SK-N-MC (cell line): ENCODE measurements at regions not wholly inside any gene's neighbourhood (a gene's known extent, or its start where the extent isn't known, plus 50 kb on each side); places are given as distances from the start of the nearest gene placed in this dataset.
"Not testable (repeated sequence)": the region's sequence is repeated elsewhere in the genome, so short reads cannot be mapped to it uniquely, and the experiment has no call there.

Experiments
- DNase-seq: peaks from one replicate; pipeline ENCODE4 v3.0.0-alpha.2; 2011; ENCODE audit warnings: low read depth, low spot score
- H3K27ac ChIP-seq: fragments of 200-600 bp; sonication (generic); 2 replicates; pipeline ENCODE4 v1.5.1; 2016; ENCODE audit warnings: mixed run types
- H3K36me3 ChIP-seq: fragments of 200-600 bp; sonication (generic); 2 replicates; pipeline ENCODE4 v1.6.1; 2017; ENCODE audit warnings: antibody characterized with exemption, low read length, mixed read lengths; ENCODE audit not compliant: insufficient read depth
- H3K4me3 ChIP-seq: fragments of 200-600 bp; sonication (generic); 2 replicates; pipeline ENCODE4 v1.5.1; 2016
- H3K9ac ChIP-seq: fragments of 200-600 bp; sonication (generic); 2 replicates; pipeline ENCODE4 v1.8.0; 2017; ENCODE audit warnings: mixed run types, mixed read lengths; ENCODE audit not compliant: insufficient read length
- H3K9me3 ChIP-seq: fragments of 200-600 bp; sonication (generic); 2 replicates; pipeline ENCODE4 v1.6.1; 2017; ENCODE audit warnings: low read depth, mild to moderate bottlenecking, antibody characterized with exemption, low read length, moderate library complexity, mixed read lengths

DNA sequence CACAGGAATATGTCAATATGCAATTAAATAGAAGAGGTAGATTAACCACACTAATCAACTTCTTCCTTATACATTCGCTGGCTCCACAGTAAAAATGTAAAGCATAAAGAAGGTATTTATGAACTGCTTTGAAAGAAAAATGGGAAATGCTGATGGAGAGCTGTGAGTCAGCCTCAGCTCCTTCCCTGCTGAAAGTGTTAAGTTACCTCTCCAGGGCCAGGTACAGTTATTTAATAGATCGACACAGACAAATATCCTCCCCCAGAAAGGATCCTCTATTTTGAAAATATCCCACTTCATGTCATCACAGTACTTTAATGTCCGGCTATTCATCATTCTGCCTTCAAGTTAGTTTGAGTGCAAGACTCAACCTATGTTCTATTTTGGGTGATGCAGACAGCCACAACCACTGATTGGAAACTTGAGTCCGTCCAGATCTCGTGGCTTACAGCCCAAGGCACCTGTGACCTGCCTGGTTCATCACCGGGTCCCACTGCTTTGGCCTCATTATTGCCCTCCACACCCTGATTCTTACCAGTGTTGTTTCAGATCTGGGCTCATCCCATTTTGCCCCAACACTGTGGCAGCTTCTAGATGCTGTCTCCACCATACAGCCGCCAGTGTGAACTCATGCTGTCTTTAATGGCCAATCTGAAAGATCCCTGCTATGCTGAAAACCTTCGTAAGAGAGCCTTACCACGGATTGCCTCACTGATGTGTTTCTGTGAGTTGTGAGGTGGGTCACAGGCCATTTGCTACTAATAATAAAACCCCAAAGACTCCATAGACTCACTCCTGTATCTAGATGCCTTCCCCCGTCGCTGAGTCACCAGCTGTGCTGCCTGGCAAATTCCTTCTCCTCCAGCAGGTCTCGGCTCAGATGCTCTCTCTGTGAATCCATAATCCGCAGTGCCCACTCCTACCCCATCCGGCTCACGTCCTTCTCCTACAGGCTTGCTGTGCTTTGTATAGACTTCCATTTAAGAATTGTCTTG lies 56.2 kb upstream of the DDAH1 start:
- not testable (repeated sequence) for H3K9ac ChIP-seq, DNase-seq, H3K9me3 ChIP-seq, H3K27ac ChIP-seq, H3K36me3 ChIP-seq, H3K4me3 ChIP-seq

DNA sequence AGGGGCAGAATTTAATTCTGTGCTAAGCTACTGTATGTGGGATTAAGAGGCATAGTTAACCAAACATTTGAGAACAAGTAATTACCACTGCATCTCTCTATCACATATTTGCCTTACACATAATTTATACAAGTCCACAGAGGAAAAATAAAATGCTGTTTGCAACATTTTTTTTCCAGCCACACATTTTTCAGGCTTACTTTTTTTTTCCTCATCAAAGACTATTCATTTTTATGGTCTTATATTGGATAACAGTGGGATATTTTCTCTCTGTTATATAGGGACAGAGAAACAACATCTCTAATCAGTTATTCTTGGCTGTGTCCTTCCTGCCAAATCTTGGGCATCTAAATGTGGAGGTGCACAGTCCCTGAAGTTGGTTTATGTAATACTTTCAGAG lies 57.5 kb upstream of the DDAH1 start:
- not testable (repeated sequence) for H3K27ac ChIP-seq, H3K36me3 ChIP-seq, H3K4me3 ChIP-seq, DNase-seq, H3K9me3 ChIP-seq, H3K9ac ChIP-seq

DNA sequence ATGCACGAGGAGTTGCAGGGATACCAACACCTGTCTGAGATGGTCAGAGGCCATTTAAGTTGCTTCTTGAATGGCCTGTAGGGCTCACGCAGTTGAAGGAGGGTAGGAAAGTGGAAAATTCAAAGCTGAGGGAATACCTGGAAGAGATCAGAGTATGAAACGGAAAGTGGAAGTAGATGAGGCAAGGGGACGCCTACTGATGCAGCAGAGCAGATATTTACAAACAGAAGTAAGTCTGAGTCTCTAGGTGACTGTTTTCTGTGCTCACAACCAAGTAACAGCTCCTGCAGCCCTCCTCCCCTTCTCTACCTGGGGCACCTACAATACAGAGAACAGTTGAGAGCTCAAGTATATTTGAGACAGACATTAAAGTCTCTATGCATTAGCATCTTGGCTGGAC lies 57.5 kb upstream of the CCN1 start:
- not testable (repeated sequence) for H3K9me3 ChIP-seq, DNase-seq, H3K9ac ChIP-seq, H3K27ac ChIP-seq, H3K4me3 ChIP-seq, H3K36me3 ChIP-seq

DNA sequence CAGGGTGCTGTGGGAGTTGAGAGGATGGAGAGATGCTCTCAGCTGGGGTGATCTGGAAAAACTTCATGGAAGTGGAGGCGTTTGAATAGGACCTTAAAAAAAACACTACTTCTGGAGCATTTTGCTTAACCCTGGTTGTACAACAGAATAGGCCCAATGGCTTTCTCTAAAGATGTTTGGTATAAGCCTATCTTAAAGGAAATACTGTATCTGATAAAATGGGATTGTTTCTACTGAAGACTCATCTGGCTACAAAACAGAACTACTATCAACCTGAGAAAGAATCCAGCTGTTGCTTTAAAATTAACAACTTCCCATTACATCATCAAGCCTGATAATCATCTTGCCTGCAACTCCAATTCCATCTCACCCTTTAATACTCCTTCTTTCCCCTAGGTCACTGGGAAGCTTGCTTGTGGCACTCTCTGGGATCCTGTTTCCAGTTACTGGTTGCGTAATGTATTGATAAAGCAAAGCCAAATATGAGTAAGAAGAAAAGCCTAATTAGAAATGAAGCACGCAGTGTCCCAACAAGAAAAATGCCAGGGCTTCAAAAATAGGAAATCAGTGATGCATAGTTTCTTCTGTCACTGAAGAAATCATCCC lies 56.2 kb upstream of the CCN1 start:
- H3K36me3 ChIP-seq, H3K9ac ChIP-seq, H3K4me3 ChIP-seq, H3K27ac ChIP-seq, H3K9me3 ChIP-seq, DNase-seq: not testable (repeated sequence)

DNA sequence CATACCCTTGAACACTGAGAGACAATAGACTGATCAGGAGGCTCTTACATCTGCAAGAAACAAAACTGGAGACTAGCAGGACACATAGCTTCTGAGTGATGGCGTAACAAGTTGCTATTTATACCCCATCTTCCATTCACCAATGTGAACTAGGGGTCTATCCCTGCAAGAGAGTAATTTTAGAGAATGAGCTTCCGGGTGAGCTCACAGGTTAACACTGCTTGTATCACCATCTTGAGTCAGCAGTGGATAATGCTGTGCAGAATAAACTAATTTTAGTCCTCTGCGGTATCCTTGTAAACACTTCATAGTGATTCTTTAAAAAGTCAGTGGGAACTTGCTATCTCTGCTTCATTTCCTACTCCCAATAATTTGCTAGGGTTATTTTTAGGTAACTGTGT lies 55.0 kb upstream of the CCN1 start:
- H3K9ac ChIP-seq, DNase-seq, H3K27ac ChIP-seq: not testable (repeated sequence)

DNA sequence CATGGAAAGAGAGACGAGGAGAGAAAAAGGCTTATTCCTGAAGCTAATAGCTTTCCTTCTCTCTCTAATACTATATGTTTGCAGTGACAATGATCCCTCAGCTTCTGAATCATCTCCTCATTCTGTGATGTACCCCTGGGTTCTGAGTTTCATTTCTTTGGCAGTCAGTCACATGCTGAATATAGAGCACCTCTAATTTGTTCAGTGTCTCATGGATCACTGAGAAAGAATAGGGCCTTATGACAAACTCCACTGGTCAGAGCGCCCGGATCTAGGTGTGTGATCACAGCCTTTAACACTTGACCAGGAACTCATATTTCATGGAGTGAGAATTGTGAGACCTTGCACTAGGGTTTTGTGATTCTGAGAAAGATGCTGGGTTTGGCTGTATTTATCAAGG lies 54.3 kb upstream of the CCN1 start:
- not testable (repeated sequence) for H3K9ac ChIP-seq

More for the DNA sequence above, 55.0 kb upstream of the CCN1 start:
- H3K36me3 ChIP-seq, H3K4me3 ChIP-seq, H3K9me3 ChIP-seq: not testable (repeated sequence)

DNA sequence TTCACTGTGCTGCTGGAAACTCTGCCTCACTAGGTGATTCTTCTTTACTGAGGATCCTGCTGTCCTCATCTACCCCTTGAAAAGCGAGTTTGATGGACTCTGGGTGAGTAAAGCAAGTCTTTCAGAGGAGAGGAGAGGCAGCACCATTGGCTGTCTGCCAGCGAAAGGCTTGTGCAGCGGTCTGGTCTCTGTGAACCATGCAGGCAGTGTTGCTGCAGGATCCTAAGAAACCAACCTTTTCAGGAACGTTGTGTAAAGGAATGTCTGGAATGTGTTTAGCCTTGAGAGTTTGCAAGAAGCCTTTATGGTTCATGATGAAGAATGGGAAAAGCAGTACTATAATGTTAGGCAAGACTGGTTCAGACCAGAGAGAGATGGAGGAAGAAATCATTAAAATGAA lies 53.4 kb upstream of the CCN1 start:
- DNase-seq, H3K9me3 ChIP-seq, H3K36me3 ChIP-seq, H3K9ac ChIP-seq, H3K27ac ChIP-seq: not testable (repeated sequence)
- peak overlapping the region; percentile 42; the same call in 1 of the 2 replicates for H3K4me3 ChIP-seq

More for the DNA sequence above, 54.3 kb upstream of the CCN1 start:
- H3K4me3 ChIP-seq, H3K36me3 ChIP-seq, DNase-seq, H3K9me3 ChIP-seq, H3K27ac ChIP-seq: not testable (repeated sequence)
